ENCODE measurements at regions not wholly inside any gene's neighbourhood (a gene's known extent, or its start where the extent isn't known, plus 50 kb on each side); places are given as distances from the start of the nearest gene placed in this dataset.

- DNase-seq: no peak
- H3K36me3 ChIP-seq (replicated peaks): no peaks in the 10 kb centered on the region
- no peak for TF ChIP-seq CTCF (IDR thresholded peaks at IDR 0.05; ENCODE audit: low read depth, low read length, missing control alignments)
- in situ Hi-C loops (cut with HindIII; ENCODE audit: low pct_ligation_motif_present, low sequenced_read_pairs): no loop called here
- H3K4me3 ChIP-seq (ENCODE audit: low read depth, low read length): no peak overlapping the region
- no peak overlapping the region for H3K27ac ChIP-seq
- no peaks in the 10 kb centered on the region for H3K27me3 ChIP-seq (replicated peaks)
These were observed 58.3 kb upstream of the CFAP46 start for GRCh38 chr10:133000648-133001047.

DNA sequence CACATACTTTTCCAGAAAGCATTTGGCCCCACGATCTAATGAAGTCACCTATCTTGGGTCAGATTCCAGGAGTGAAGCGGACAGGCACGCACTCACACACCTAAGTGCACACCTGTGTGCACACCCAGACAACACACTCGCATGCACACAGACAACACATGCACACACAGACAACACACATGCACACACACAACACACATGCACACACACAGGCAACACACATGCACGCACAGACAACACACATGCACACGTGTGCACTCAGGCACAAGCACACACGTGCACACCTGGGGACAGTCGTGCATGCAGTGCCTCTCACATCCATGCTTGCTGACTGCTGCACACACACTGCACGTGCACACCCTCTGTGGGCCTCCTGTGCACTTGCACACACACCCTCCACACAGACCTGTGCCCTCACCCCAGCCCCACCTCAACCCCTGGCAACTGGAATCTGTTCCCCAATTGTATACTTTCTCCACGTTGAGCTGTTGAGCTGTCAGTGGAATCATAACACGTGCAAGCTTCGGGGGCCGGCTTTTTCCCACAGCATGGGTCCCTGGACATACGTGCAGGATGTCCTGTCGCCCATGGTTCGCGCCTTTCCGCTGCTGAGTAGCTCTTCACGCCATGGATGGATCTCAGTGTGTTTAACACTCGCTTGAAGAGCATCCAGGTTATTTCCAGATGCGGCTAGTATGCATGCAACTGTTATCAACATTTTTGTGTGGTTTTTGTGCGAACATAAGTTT lies 55.3 kb upstream of the CFAP46 start:
- TF ChIP-seq CTCF (IDR thresholded peaks at IDR 0.05; ENCODE audit: low read depth, low read length, missing control alignments): no peak
- no peaks in the 10 kb centered on the region for H3K36me3 ChIP-seq (replicated peaks)
- H3K27ac ChIP-seq: no peak overlapping the region
- no peak for DNase-seq
- in situ Hi-C loops (cut with HindIII; ENCODE audit: low pct_ligation_motif_present, low sequenced_read_pairs): no loop called here
- no peak overlapping the region for H3K4me3 ChIP-seq (ENCODE audit: low read depth, low read length)
- H3K27me3 ChIP-seq (replicated peaks): no peaks in the 10 kb centered on the region

- in situ Hi-C loops (cut with HindIII; ENCODE audit: low pct_ligation_motif_present, low sequenced_read_pairs): no loop called here
These were observed 54.4 kb upstream of the CFAP46 start for GRCh38 chr10:132996603-132997343.

DNA sequence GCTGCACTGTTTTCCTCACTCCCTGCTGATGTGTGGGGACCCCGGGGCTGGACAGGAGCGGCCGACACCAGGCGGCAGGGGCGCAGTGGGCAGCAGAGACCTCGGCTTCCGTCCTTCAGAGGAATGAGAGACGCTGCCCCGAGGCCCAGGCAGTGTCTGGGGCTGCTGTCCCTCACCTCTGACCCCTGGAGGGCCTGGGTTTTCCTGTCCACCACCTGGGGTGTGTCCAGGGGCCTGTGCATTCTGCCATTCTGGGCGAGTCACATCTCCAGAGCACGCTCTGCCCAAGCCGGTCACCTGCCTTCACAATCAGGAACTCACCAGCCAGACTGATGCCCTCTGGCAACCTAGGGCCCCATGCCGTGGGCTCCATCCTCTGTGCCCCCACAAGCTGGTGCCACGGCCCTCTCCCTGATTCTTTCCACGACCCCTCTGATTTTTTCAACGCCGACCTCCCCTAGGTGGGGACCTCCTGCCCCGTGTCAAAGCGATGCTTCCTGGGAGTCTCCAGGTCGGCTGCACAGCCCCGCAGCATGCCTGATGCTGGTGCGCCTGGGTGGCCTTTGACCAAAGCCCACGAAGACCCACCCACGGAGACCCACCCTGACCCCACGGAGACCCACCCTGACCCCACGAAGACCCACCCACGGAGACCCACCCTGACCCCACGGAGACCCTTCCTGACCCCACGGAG lies 53.7 kb upstream of the CFAP46 start:
- no peak for DNase-seq
- Histone ChIP-seq H3K4me3 (ENCODE audit: low read depth, low read length) (no peak overlapping the region), H3K36me3 (replicated peaks) (no peaks in the 10 kb centered on the region), H3K27me3 (replicated peaks) (no peaks in the 10 kb centered on the region), H3K27ac (no peak overlapping the region)
- no peak for TF ChIP-seq CTCF (IDR thresholded peaks at IDR 0.05; ENCODE audit: low read depth, low read length, missing control alignments)
- in situ Hi-C loops (cut with HindIII; ENCODE audit: low pct_ligation_motif_present, low sequenced_read_pairs): no loop called here

More at GRCh38 chr10:132996603-132997343, 54.4 kb upstream of the CFAP46 start:
- Histone ChIP-seq H3K4me3 (ENCODE audit: low read depth, low read length) (no peak overlapping the region), H3K27ac (no peak overlapping the region), H3K27me3 (replicated peaks) (no peaks in the 10 kb centered on the region), H3K36me3 (replicated peaks) (no peaks in the 10 kb centered on the region)
- no peak for DNase-seq
- no peak for TF ChIP-seq CTCF (IDR thresholded peaks at IDR 0.05; ENCODE audit: low read depth, low read length, missing control alignments)

DNA sequence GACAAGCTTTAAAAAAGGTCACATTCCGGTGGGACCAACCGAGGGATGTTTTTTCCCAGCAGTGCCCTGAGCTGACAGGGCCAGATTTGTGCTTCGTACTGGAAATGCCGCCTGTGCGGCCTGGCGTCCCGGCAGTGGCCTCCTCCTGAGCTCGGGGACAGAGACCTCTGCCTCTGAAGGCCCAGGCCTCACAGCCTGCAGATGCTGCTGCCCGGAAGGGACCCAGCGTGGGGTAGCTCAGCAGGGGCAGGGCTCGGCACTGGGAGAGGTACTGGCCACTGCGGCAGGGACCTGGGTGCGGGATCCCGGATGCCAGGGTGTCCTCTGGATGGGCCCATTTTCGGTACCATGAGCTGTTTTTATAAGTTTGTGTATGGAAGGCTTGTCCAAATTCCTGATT lies 52.4 kb upstream of the CFAP46 start:
- in situ Hi-C loops (cut with HindIII; ENCODE audit: low pct_ligation_motif_present, low sequenced_read_pairs): no loop called here

More for the DNA sequence above, 52.4 kb upstream of the CFAP46 start:
- DNase-seq: no peak
- Histone ChIP-seq H3K27ac (no peak overlapping the region), H3K27me3 (replicated peaks) (no peaks in the 10 kb centered on the region), H3K36me3 (replicated peaks) (no peaks in the 10 kb centered on the region), H3K4me3 (ENCODE audit: low read depth, low read length) (no peak overlapping the region)
- no peak for TF ChIP-seq CTCF (IDR thresholded peaks at IDR 0.05; ENCODE audit: low read depth, low read length, missing control alignments)

Data from brain microvascular endothelial cell (primary cell).